ENCODE measurements at regions not wholly inside any gene's neighbourhood (a gene's known extent, or its start where the extent isn't known, plus 50 kb on each side); places are given as distances from the start of the nearest gene placed in this dataset.

GRCh38 chr6:104253236-104253635 is 606.5 kb downstream of the HACE1 start:
- TF ChIP-seq POLR2A (IDR thresholded peaks at IDR 0.05; ENCODE audit: low read depth, low read length): no peak
- TF ChIP-seq, protein P1, sequence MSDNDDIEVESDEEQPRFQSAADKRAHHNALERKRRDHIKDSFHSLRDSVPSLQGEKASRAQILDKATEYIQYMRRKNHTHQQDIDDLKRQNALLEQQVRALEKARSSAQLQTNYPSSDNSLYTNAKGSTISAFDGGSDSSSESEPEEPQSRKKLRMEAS (IDR thresholded peaks at IDR 0.05; ENCODE audit: insufficient read depth, insufficient read length): no peak

Data from endothelial cell of umbilical vein (primary cell).